HG03103 (cell line): ENCODE measurements at regions not wholly inside any gene's neighbourhood (a gene's known extent, or its start where the extent isn't known, plus 50 kb on each side); places are given as distances from the start of the nearest gene placed in this dataset.
"Not testable (repeated sequence)": the region's sequence is repeated elsewhere in the genome, so short reads cannot be mapped to it uniquely, and the experiment has no call there.

Experiments
- ATAC-seq: cut with Tn5 transposase; IDR thresholded peaks from one replicate; pipeline ENCODE4 v1.9.1; 2021; ENCODE audit warnings: low read depth; ENCODE audit not compliant: unreplicated experiment

GRCh38 chr1:238601604-238602003 is 710.9 kb upstream of the ZP4 start:
- ATAC-seq: not testable (repeated sequence)

DNA sequence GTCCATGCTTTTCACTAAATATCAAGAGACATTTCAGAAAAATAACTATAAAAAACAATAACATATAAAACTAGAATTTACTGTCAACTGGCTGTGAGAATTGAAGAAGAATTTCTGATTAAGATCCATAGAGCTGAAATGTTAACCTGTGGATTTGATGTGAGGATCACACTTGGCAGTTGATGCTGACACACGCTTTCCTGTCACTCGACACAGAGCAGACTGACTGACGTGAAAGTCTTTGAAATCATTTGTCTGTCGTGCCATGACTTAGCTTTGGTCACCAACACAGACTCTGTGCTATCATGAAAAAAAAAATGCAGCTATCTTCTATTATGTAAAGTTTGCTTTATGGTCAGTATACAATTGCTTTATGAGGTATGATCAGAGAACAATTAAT is 706.0 kb upstream of the ZP4 start:
- no peak for ATAC-seq

GRCh38 chr1:238592621-238593020 is 701.9 kb upstream of the ZP4 start:
- no peak for ATAC-seq

- no peak for ATAC-seq
Measured at GRCh38 chr1:238589843-238590435, 699.2 kb upstream of the ZP4 start.

DNA sequence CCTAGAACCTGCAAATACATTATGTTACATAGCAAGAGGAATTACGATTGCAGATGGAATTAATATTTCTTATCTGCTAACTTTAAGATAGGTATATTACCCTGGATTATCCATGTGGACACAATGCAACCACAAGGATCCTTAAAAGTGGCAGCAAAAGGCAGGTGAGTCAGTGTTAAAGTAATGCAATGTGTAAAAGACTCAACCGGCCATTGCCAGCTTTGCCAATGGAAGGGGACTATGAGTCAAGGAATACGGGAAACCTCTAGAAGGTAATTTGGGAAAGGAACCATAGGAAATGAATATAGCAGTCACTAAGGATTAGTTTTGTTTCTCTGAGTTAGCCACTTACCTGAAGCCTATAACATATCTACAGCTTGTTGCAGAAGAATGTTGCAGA is 692.1 kb upstream of the ZP4 start:
- no peak for ATAC-seq

GRCh38 chr1:238581332-238581731 is 690.6 kb upstream of the ZP4 start:
- no peak for ATAC-seq

GRCh38 chr1:238568735-238569134 is 678.0 kb upstream of the ZP4 start:
- ATAC-seq: no peak

GRCh38 chr1:238562341-238562740 is 671.6 kb upstream of the ZP4 start:
- no peak for ATAC-seq

DNA sequence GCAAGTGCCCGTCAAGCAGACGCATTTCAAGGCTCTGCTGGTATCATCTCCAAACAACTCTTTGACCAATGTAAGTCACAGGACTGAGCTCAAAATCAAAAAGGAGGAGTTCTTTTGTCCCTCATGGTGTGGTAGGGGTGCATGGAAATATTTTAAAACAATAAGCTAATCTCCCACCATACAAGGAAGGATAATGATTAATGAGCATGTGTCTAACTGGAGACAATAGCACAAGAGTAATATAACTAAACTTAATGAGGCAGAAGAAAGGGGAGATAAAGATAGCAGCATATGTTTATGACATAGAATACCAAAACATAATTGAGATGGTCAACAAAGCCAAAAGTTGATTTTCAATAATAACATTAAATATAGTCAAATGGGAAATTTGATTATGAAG is 668.0 kb upstream of the ZP4 start:
- no peak for ATAC-seq

- no peak for ATAC-seq
Measured at GRCh38 chr1:238558156-238558555, 667.4 kb upstream of the ZP4 start.

- no peak for ATAC-seq
Measured at GRCh38 chr1:238552271-238552670, 661.5 kb upstream of the ZP4 start.

DNA sequence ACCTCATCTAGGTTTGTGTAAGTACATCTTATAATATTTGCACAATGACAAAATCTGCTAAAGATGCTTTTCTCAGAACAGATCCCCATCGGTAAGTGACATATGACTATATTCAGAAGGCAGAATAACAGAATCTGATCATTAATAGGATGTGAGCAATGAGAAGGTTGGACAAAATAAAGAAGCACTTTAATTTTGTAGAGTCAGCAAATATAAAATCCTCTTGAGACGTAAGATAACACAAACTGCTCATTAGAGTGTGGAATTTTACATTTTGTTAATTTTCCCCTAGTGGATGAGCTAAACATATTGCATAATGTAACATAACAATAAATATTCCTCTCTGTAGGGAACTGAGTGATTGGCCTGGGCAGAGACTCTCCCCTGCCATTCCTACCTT is 658.4 kb upstream of the ZP4 start:
- no peak for ATAC-seq

- ATAC-seq: no peak
Measured at GRCh38 chr1:238546118-238546517, 655.4 kb upstream of the ZP4 start.

DNA sequence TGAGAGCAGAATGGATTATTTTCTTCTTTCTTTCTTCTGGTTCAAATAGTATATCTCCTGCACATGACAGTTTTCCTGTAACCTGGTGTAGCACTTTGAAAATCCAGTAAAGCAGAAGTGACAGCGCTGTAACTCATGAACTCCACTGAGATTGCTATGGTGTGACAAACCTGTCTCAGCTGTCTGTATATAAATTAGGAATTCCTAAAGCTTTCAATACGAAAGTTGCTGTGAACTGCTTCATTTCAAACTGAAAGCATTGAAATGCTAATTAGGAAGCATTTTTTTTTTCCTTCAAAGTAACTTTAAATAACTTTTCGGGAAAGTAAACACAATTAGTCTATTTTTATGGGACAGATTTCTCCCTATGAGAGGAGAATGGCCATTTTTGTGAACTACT is 646.9 kb upstream of the ZP4 start:
- ATAC-seq: no peak

DNA sequence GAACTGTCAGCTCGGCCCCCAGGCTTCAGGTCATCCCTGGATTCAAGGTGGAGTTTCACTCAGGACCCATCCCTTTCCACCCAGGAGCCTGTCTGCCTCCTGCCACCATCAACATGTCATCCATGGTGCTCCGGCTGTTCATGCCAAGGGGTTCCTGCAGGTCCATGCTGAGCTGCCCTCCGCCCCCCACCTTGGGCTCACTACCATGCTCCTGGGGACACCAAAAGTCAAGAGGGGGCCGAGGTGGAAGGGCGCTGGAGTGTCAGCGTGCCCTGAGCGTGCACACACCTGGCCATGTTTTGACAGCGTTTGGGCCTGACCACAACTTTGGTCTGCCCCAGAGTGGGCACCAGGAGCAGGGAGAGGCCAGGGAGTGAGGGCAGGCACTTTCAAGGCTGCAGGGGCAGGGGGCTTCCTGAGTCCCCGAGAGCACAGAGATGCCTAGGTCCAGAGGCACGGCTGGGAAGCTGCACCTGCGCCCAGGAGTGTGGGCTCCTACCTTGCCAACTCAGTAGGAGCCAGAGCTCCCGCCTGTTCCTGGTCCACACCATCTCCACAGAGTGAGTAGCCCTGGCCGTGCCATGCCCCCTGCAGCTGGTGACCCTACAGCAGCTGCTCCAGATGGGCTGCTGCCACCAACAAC is 639.6 kb upstream of the ZP4 start:
- ATAC-seq: no peak

DNA sequence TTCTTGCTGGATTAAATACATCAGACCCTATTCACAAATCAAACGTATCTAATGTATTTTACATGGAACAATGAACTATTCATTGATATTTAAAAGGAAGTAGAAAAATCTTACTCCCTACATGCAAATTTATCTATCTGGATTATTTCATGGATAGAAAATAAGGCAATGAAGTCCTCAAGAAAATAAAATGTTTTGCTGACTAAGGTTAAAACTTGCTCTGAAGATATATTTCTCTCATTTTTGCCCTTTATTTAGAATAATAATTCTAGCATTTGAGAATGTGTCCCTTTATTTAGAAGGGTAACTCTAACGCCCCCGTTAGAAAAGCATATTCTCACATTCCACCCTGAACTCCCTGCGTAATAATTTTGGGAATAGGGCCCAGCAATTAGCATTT is 627.0 kb upstream of the ZP4 start:
- no peak for ATAC-seq

GRCh38 chr1:238501290-238501689 is 610.6 kb upstream of the ZP4 start:
- no peak for ATAC-seq

GRCh38 chr1:238499021-238499420 is 608.3 kb upstream of the ZP4 start:
- no peak for ATAC-seq

DNA sequence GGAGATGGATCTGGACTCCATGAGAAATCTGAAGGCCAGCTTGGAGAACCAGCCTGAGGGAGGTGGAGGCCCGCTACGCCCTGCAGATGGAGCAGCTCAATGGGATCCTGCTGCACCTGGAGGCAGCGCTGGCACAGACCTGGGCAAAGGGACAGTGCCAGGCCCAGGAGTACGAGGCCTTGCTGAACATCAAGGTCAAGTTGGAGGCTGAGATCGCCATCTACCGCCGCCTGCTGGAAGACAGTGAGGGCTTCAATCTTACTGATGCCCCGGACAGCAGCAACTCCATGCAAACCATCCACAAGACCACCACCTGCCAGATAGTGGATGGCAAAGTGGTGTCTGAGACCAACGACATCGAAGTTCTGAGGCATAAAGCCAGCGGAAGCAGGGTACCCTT is 601.5 kb upstream of the ZP4 start:
- ATAC-seq: no peak

DNA sequence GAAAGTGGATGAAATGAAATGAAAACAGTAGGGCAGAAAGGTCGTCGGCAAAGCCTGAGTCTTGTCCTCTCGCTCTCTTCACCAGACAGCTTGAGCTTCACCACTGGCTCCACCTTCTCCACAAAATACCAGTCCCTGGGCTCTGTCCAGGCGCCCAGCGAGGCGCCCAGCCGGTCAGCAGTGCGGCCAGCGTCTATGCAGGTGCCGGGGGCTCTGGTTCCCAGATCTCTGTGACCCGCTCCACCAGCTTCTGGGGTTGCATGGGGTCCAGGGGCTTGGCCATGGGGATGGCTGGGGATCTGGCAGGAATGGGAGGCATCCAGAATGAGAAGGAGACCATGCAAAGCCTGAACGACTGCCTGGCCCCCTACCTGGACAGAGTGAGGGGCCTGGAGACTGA is 600.5 kb upstream of the ZP4 start:
- ATAC-seq: no peak

DNA sequence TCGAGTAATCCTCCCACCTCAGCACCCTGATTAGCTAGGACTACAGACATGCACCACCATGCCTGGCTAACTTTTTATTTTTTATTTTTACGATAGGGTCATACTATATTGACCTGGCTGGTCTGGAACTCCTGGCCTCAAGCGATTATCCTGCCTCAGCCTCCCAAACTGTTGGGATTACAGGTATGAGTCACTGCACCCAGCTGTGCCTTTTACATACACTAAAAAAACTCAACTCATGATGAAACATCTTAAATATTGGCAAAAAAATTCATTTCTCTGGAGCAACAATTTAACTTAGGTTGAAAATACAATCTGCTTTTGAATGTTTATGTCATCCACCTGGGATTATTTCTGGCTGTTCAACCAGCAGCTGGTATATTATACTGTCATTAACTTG is 598.3 kb upstream of the ZP4 start:
- no peak for ATAC-seq

DNA sequence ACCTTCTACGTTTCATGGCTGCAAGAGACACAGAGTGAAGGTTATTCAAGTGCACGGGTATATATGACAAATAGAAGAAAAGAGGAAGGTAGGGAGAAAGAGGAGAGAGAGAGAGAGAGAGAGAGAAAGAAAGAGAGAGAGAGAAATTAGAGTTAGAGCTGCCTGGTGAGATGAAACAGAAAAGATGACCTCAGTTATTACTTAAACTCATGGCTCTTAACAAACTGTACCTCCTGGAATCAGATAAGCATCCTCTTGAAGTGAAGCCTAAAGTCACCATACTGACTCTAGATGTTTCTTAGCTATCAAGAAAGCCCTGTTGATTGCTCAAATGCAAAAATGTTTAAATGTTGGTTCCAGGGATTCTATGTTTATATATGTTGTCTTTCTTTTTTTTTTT is 597.7 kb upstream of the ZP4 start:
- ATAC-seq: no peak

GRCh38 chr1:238487931-238488330 is 597.2 kb upstream of the ZP4 start:
- no peak for ATAC-seq
